ENCODE measurements at regions not wholly inside any gene's neighbourhood (a gene's known extent, or its start where the extent isn't known, plus 50 kb on each side); places are given as distances from the start of the nearest gene placed in this dataset.

GRCh38 chr2:236877972-236878371 lies 207.7 kb upstream of the COPS8 start:
- H3K36me3 Mint-ChIP-seq (ENCODE audit: low read depth): no peaks in the 10 kb centered on the region
- ChIA-PET CTCF (no interaction called here), POLR2A (no interaction called here)
- no peaks in the 10 kb centered on the region for H3K9me3 Mint-ChIP-seq (ENCODE audit: insufficient read depth)
- peaks cover 14% of the 10 kb centered on the region for H3K27me3 Mint-ChIP-seq (ENCODE audit: low read depth)
- H3K4me1 Mint-ChIP-seq (ENCODE audit: low read depth): no peaks in the 10 kb centered on the region
- H3K4me3 Mint-ChIP-seq: no peak overlapping the region
- ATAC-seq (no peak), DNase-seq (no peak)
- H3K27ac Mint-ChIP-seq: no peak overlapping the region

GRCh38 chr2:236879416-236879963 lies 206.2 kb upstream of the COPS8 start:
- DNase-seq (peak; percentile 10), ATAC-seq (no peak)
- H3K4me3 Mint-ChIP-seq: no peak overlapping the region
- H3K4me1 Mint-ChIP-seq (ENCODE audit: low read depth): no peaks in the 10 kb centered on the region
- peaks cover 9% of the 10 kb centered on the region for H3K27me3 Mint-ChIP-seq (ENCODE audit: low read depth)
- H3K9me3 Mint-ChIP-seq (ENCODE audit: insufficient read depth): no peaks in the 10 kb centered on the region
- H3K36me3 Mint-ChIP-seq (ENCODE audit: low read depth): no peaks in the 10 kb centered on the region
- ChIA-PET CTCF (no interaction called here), POLR2A (no interaction called here)
- H3K27ac Mint-ChIP-seq: no peak overlapping the region

GRCh38 chr2:236882074-236882473 lies 203.6 kb upstream of the COPS8 start:
- Mint-ChIP-seq H3K27me3 (ENCODE audit: low read depth) (peaks cover 6% of the 10 kb centered on the region), H3K27ac (no peak overlapping the region), H3K4me3 (no peak overlapping the region), H3K9me3 (ENCODE audit: insufficient read depth) (no peaks in the 10 kb centered on the region), H3K36me3 (ENCODE audit: low read depth) (no peaks in the 10 kb centered on the region), H3K4me1 (ENCODE audit: low read depth) (no peaks in the 10 kb centered on the region)
- no peak for ATAC-seq
- DNase-seq: no peak
- ChIA-PET CTCF (no interaction called here), POLR2A (no interaction called here)

DNA sequence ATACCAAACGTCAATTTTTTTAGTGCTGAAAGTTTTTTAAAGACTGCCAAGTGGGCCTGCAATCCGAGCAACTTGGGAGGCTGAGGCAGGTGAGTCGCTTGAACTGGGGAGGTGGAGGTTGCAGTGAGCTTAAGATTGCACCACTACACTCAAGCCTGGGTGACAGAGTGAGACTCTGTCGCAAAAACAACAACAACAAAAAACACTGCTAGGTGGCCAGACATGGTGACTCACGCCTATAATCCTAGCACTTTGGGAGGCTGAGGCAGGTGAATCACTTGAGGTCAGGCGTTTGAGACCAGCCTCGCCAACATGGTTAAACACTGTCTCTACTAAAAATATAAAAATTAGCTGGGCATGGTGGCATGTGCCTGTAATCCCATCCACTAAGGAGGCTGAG lies 202.8 kb upstream of the COPS8 start:
- no peak overlapping the region for H3K27ac Mint-ChIP-seq
- no peaks in the 10 kb centered on the region for H3K4me1 Mint-ChIP-seq (ENCODE audit: low read depth)
- DNase-seq (peak; percentile 11), ATAC-seq (no peak)
- H3K27me3 Mint-ChIP-seq (ENCODE audit: low read depth): peaks cover 6% of the 10 kb centered on the region
- H3K4me3 Mint-ChIP-seq: no peak overlapping the region
- CTCF ChIA-PET: no interaction called here
- POLR2A ChIA-PET: no interaction called here
- H3K9me3 Mint-ChIP-seq (ENCODE audit: insufficient read depth): no peaks in the 10 kb centered on the region
- H3K36me3 Mint-ChIP-seq (ENCODE audit: low read depth): no peaks in the 10 kb centered on the region

DNA sequence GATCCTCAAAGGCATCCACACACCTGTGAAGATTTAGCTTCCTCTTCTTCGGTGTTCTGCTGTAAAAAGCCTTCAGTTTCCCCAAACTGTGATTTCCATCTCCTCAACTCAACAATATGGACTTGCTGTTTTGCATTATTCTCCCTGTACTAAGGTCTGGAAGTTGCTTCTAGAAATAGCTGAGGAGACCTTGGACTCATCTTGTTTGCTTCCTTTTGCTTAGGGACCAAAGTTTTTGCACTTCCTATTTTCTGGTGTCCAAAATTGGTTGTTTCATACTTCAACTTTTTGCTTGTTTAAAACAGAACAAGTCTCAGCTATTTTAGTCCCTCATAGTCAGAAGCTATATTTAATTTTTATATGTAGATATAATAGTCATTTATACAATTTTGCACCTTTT lies 201.9 kb upstream of the COPS8 start:
- no peak for DNase-seq
- ATAC-seq: no peak
- CTCF ChIA-PET: no interaction called here
- no peak overlapping the region for H3K27ac Mint-ChIP-seq
- peaks cover 6% of the 10 kb centered on the region for H3K27me3 Mint-ChIP-seq (ENCODE audit: low read depth)
- POLR2A ChIA-PET: no interaction called here
- no peaks in the 10 kb centered on the region for H3K4me1 Mint-ChIP-seq (ENCODE audit: low read depth)
- H3K36me3 Mint-ChIP-seq (ENCODE audit: low read depth): no peaks in the 10 kb centered on the region
- no peak overlapping the region for H3K4me3 Mint-ChIP-seq
- H3K9me3 Mint-ChIP-seq (ENCODE audit: insufficient read depth): no peaks in the 10 kb centered on the region

DNA sequence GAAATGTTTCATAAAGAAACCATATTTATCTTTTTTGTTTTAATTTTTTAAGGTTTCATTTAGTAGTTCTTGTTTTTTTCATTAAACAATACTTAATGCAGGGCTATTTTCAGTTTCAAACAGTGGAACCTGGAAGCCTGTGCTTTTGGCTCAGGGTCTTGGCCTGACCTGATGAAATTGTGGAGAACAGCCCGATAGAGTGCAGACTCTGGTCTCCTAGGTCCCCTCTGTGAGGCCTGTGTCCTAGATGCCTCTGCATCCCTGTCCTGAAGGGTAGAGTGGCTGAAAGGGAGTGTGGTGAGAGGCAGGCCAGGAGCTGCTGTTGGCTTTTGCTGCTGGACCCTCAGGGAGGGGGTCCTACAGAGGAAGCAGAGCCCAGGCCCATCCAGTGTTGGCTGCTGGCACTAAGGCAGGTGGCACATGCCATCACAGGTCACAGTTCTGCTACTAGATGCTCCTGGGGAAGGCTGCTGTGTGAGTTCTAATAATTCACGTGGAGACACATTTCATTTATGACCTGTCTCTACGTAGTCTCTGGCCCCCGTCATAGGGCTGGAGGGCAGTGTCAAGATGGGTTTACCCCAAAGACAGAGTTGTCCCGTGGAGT lies 201.0 kb upstream of the COPS8 start:
- peaks cover 6% of the 10 kb centered on the region for H3K27me3 Mint-ChIP-seq (ENCODE audit: low read depth)
- peak; percentile 13 for DNase-seq
- H3K4me1 Mint-ChIP-seq (ENCODE audit: low read depth): no peaks in the 10 kb centered on the region
- no peaks in the 10 kb centered on the region for H3K36me3 Mint-ChIP-seq (ENCODE audit: low read depth)
- H3K27ac Mint-ChIP-seq: no peak overlapping the region
- ATAC-seq: no peak
- ChIA-PET CTCF (interaction anchor here (0.7 kb wide), 1 partner anchor 9 kb away, joined by 3 read pairs; no protein-coding TSS in a partner anchor), POLR2A (no interaction called here)
- H3K4me3 Mint-ChIP-seq: no peak overlapping the region
- no peaks in the 10 kb centered on the region for H3K9me3 Mint-ChIP-seq (ENCODE audit: insufficient read depth)

DNA sequence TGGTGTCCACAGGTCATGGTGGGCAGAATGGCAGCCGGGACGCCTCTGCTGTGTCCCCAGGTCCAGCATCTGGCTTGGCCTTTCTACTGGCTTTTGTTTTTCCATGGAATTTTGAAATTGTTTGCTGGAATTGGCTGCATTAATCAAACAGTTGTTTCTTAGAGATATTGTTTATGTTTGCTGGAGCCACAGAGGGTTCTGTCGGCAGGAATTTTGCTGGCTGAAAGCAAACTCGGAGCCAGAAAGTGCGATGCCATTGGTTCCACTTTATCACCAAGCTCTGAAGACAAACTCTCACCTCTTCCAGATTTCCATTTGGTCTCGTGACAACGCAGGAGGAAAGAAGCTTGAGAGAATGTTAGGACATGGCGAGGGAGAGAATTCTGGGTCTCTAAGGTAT lies 199.2 kb upstream of the COPS8 start:
- DNase-seq (peak; percentile 4), ATAC-seq (no peak)
- POLR2A ChIA-PET: no interaction called here
- CTCF ChIA-PET: no interaction called here
- no peak overlapping the region for H3K27ac Mint-ChIP-seq
- H3K27me3 Mint-ChIP-seq (ENCODE audit: low read depth): peaks cover 3% of the 10 kb centered on the region
- no peaks in the 10 kb centered on the region for H3K36me3 Mint-ChIP-seq (ENCODE audit: low read depth)
- no peaks in the 10 kb centered on the region for H3K4me1 Mint-ChIP-seq (ENCODE audit: low read depth)
- H3K9me3 Mint-ChIP-seq (ENCODE audit: insufficient read depth): no peaks in the 10 kb centered on the region
- no peak overlapping the region for H3K4me3 Mint-ChIP-seq

DNA sequence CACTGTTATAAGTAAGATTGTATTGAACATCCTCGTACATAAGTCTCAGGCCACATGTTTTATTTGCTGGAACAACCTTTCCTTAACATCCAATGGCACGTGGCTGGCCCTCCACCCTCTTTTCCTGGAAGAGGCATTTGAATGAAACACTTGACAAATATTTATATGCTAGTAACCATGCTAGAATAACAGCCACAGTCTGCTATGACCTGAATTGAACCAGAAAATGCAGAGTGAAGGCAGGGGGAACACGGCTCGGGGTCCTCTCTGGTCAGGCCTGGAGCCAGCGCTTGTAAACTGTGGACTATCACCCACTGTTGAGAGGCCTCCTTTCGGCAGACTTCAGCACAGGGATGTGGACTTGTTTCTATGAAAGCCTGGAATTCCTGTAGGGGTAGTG lies 198.2 kb upstream of the COPS8 start:
- ATAC-seq (no peak), DNase-seq (no peak)
- Mint-ChIP-seq H3K27ac (no peak overlapping the region), H3K4me3 (no peak overlapping the region), H3K36me3 (ENCODE audit: low read depth) (no peaks in the 10 kb centered on the region), H3K4me1 (ENCODE audit: low read depth) (no peaks in the 10 kb centered on the region), H3K9me3 (ENCODE audit: insufficient read depth) (no peaks in the 10 kb centered on the region), H3K27me3 (ENCODE audit: low read depth) (peaks cover 7% of the 10 kb centered on the region)
- ChIA-PET CTCF (no interaction called here), POLR2A (no interaction called here)

DNA sequence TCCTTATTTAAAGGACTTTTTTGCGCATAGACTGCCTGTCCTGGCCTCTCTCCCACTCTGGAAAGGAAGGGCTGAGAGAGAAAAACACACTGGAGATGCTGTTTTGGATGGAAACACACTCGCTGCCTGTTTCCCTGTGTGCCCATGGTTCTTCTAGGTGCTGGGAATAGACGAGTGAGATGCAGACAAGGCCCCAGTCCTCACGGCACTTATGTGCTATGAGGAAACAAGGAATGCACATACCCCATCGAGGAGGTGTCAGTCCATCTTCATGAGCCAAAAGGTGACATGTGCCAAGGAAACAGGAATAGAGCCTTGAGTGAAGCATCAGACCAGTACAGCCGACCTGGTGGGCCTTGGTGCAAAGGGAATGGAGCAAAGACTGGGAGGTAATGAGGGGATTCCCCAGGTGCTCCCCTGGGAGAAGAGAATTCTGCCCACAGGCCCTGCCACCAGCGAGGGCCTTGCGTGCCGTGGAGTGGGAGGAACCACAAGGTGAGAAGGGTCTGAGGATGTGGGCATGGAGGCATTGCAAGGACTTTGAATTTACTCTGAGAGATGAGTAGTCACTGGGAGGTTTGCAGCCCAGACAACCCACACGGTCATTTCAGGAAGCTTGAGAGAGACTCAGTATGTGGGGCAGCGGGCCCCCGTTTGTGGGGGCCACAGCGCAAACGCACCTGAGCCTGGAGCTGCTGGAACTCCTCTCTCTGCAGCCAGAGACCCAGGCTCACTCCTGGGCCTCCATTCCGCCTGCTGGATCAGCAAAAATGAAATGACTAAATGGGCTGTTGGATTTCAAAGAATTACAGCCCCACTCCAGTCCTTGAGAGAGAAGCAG lies 197.5 kb upstream of the COPS8 start:
- no peak for ATAC-seq
- H3K4me1 Mint-ChIP-seq (ENCODE audit: low read depth): no peaks in the 10 kb centered on the region
- no peaks in the 10 kb centered on the region for H3K9me3 Mint-ChIP-seq (ENCODE audit: insufficient read depth)
- H3K36me3 Mint-ChIP-seq (ENCODE audit: low read depth): no peaks in the 10 kb centered on the region
- ChIA-PET POLR2A (no interaction called here), CTCF (no interaction called here)
- H3K27me3 Mint-ChIP-seq (ENCODE audit: low read depth): peaks cover 7% of the 10 kb centered on the region
- H3K27ac Mint-ChIP-seq: no peak overlapping the region
- DNase-seq: peak; percentile 2
- H3K4me3 Mint-ChIP-seq: no peak overlapping the region

GRCh38 chr2:236888794-236889780 lies 196.6 kb upstream of the COPS8 start:
- ATAC-seq (no peak), DNase-seq (peak; percentile 5)
- Mint-ChIP-seq H3K27ac (no peak overlapping the region), H3K36me3 (ENCODE audit: low read depth) (no peaks in the 10 kb centered on the region), H3K4me3 (no peak overlapping the region), H3K27me3 (ENCODE audit: low read depth) (peaks cover 4% of the 10 kb centered on the region), H3K9me3 (ENCODE audit: insufficient read depth) (no peaks in the 10 kb centered on the region), H3K4me1 (ENCODE audit: low read depth) (no peaks in the 10 kb centered on the region)
- ChIA-PET POLR2A (no interaction called here), CTCF (no interaction called here)

GRCh38 chr2:236889791-236890704 lies 195.6 kb upstream of the COPS8 start:
- ChIA-PET POLR2A (no interaction called here), CTCF (no interaction called here)
- Mint-ChIP-seq H3K27ac (no peak overlapping the region), H3K36me3 (ENCODE audit: low read depth) (no peaks in the 10 kb centered on the region), H3K27me3 (ENCODE audit: low read depth) (peaks cover 6% of the 10 kb centered on the region), H3K9me3 (ENCODE audit: insufficient read depth) (no peaks in the 10 kb centered on the region), H3K4me3 (no peak overlapping the region), H3K4me1 (ENCODE audit: low read depth) (no peaks in the 10 kb centered on the region)
- ATAC-seq (no peak), DNase-seq (peak; percentile 7)

Measured in activated CD8-positive, alpha-beta T cell treated with anti-CD3 and anti-CD28 coated beads, Interleukin-2, amount 10 ng/mL, durations not matched to agents 7 days and 5 days (primary cell).